ENCODE measurements at regions not wholly inside any gene's neighbourhood (a gene's known extent, or its start where the extent isn't known, plus 50 kb on each side); places are given as distances from the start of the nearest gene placed in this dataset.
A peak's percentile ranks its signal among the peaks of the same experiment; 100 is the strongest.

DNA sequence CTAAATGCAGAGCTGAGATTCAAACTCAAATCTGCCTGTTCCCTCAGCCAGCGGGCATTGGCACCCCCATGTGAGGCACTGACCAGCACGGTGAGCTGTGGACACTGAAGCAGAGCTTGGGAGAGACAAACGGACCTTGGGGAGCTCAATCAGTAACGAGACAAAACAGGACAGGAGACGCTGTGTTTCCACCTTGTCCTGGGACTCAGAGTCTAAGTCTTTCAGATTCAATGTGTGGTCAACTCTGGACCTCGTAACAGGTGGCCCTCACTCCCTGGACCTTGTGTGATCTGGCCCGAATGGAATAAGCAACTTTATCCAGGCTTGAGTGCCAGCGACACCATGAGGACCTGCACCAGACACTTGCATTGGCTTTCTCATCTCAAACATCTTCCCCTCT is 232.5 kb downstream of the UACA start:
- H2BK120ac ChIP-seq (replicated peaks; ENCODE audit: low read depth, low read length): no peak overlapping the region
- H2BK15ac ChIP-seq (ENCODE audit: low read length): 0 out of 2 replicates have a peak overlapping the region, but pooled peaks have one; percentile 53
- H2BK5ac ChIP-seq (ENCODE audit: low read depth, low read length): no peak overlapping the region
- no peak overlapping the region for H3K23ac ChIP-seq (ENCODE audit: insufficient read length)
- H4K20me1 ChIP-seq (replicated peaks in 1 of 2; ENCODE audit: control insufficient read depth in 1 of 2, insufficient read depth in 2 of 2, low read length in 2 of 2): peaks cover 0 to 3% of the 10 kb centered on the region in 2 experiments
- no peak overlapping the region for H2BK20ac ChIP-seq (ENCODE audit: low read length)
- H4K5ac ChIP-seq (ENCODE audit: insufficient read length, low read depth, low read length): no peak overlapping the region
- H3K27ac ChIP-seq (ENCODE audit: low read depth, low read length): no peak overlapping the region
- DNase-seq (ENCODE audit: low read depth in 1 of 2, low spot score in 2 of 2) (peak in 1 of 2 experiments; percentile 32), FAIRE-seq (no peak)
- H3K4me1 ChIP-seq (replicated peaks in 1 of 4; ENCODE audit: control insufficient read depth in 3 of 4, insufficient read depth in 4 of 4, low read length in 3 of 4): peaks cover 0 to 4% (median 0%) of the 10 kb centered on the region in 4 experiments; a peak in 2 of 7 replicates
- no peak overlapping the region for H2BK12ac ChIP-seq (ENCODE audit: low read depth, low read length)
- H3K56ac ChIP-seq (replicated peaks; ENCODE audit: insufficient read length, low read depth, low read length): no peak overlapping the region
- H3K23me2 ChIP-seq (ENCODE audit: low read depth, low read length): peaks cover 5% of the 10 kb centered on the region; the same call in 1 of the 2 replicates
- no peak overlapping the region for H3K4me3 ChIP-seq (ENCODE audit: extremely low read depth in 1 of 4, insufficient read depth in 2 of 4, low read depth in 3 of 4, low read length in 4 of 4)
- H3K79me2 ChIP-seq (ENCODE audit: control insufficient read depth in 1 of 2, insufficient read depth in 2 of 2, low read length in 2 of 2): no peaks in the 10 kb centered on the region
- no peaks in the 10 kb centered on the region for H3K79me1 ChIP-seq (ENCODE audit: low read depth, low read length)
- WGBS, 2 experiments (ENCODE audit: extremely low coverage in 1 of 2, insufficient coverage in 1 of 2, insufficient read length in 1 of 2, insufficient replicate concordance in 2 of 2, low coverage in 1 of 2, low lambda C conversion rate in 2 of 2, missing lambda C conversion rate in 1 of 2): 91% methylated on average over 8 of the region's 8 CpGs; no CpG with 5 or more reads in 1 of the 2 experiments
- H3K9me3 ChIP-seq (ENCODE audit: insufficient read depth in 2 of 2, low read depth in 1 of 2, low read length in 1 of 2): no peaks in the 10 kb centered on the region
- no peak overlapping the region for H3K9ac ChIP-seq (replicated peaks in 1 of 4; ENCODE audit: extremely low read depth in 1 of 4, low read depth in 3 of 4, low read length in 3 of 4)
- no peak overlapping the region for H3K18ac ChIP-seq (ENCODE audit: extremely low read depth, low read length)
- POLR2A ChIA-PET (ENCODE audit: partially characterized antibody): no interaction called here
- no peak overlapping the region for H4K8ac ChIP-seq (ENCODE audit: extremely low read depth, insufficient read depth, low read length)
- no peak overlapping the region for H3K14ac ChIP-seq (ENCODE audit: insufficient read length)
- no peak overlapping the region for H3K4me2 ChIP-seq (ENCODE audit: insufficient read depth in 1 of 2, low read depth in 2 of 2, low read length in 2 of 2)
- no peaks in the 10 kb centered on the region for H3K36me3 ChIP-seq (ENCODE audit: control insufficient read depth in 2 of 4, insufficient read depth in 4 of 4, low read length in 3 of 4)
- H3K4ac ChIP-seq (replicated peaks; ENCODE audit: insufficient read length, low read depth, low read length): no peak overlapping the region
- no peak overlapping the region for H2AK5ac ChIP-seq (ENCODE audit: low read depth, low read length)
- H2AFZ ChIP-seq (ENCODE audit: low read length): no peak overlapping the region
- no peaks in the 10 kb centered on the region for H3K27me3 ChIP-seq (replicated peaks in 1 of 4; ENCODE audit: control insufficient read depth in 3 of 4, extremely low read depth in 1 of 4, insufficient read depth in 3 of 4, low read length in 3 of 4)
- H4K91ac ChIP-seq (replicated peaks; ENCODE audit: insufficient read length, low read length): no peak overlapping the region
- CTCF ChIA-PET (ENCODE audit: partially characterized antibody): interaction anchor here (0.6 to 1.3 kb wide), 4 partner anchors 9 to 180 kb away, joined by 3 to 5 read pairs (median 4); no protein-coding TSS in a partner anchor
- no peak for TF ChIP-seq FOSL1 (IDR thresholded peaks at IDR 0.05; ENCODE audit: insufficient read depth, low read depth, low read length)
- no peak for TF ChIP-seq SP1 (IDR thresholded peaks at IDR 0.05; ENCODE audit: low read depth, low read length)
- TF ChIP-seq, protein P1, sequence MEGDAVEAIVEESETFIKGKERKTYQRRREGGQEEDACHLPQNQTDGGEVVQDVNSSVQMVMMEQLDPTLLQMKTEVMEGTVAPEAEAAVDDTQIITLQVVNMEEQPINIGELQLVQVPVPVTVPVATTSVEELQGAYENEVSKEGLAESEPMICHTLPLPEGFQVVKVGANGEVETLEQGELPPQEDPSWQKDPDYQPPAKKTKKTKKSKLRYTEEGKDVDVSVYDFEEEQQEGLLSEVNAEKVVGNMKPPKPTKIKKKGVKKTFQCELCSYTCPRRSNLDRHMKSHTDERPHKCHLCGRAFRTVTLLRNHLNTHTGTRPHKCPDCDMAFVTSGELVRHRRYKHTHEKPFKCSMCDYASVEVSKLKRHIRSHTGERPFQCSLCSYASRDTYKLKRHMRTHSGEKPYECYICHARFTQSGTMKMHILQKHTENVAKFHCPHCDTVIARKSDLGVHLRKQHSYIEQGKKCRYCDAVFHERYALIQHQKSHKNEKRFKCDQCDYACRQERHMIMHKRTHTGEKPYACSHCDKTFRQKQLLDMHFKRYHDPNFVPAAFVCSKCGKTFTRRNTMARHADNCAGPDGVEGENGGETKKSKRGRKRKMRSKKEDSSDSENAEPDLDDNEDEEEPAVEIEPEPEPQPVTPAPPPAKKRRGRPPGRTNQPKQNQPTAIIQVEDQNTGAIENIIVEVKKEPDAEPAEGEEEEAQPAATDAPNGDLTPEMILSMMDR (IDR thresholded peaks at IDR 0.05; ENCODE audit: control extremely low read depth in 1 of 3, insufficient read depth in 1 of 3, low read depth in 1 of 3, low read length in 3 of 3): no peak
- no peak for TF ChIP-seq BRCA1 (IDR thresholded peaks at IDR 0.05; ENCODE audit: low read depth, low read length)
- TF ChIP-seq MAFK (IDR thresholded peaks at IDR 0.05; ENCODE audit: low read depth, low read length): no peak
- no peak for TF ChIP-seq CBX8 (IDR thresholded peaks at IDR 0.05; ENCODE audit: borderline replicate concordance, low read depth, low read length)
- TF ChIP-seq KDM1A (IDR thresholded peaks at IDR 0.05; ENCODE audit: borderline replicate concordance, low read length): no peak
- TF ChIP-seq TAF7 (optimal IDR thresholded peaks at IDR 0.05; ENCODE audit: borderline replicate concordance, low read depth, low read length): no peak
- TF ChIP-seq RBBP5 (IDR thresholded peaks at IDR 0.05; ENCODE audit: borderline replicate concordance, low read depth, low read length): no peak
- no peak for TF ChIP-seq BACH1 (IDR thresholded peaks at IDR 0.05; ENCODE audit: low read length)
- no peak for TF ChIP-seq RFX5 (IDR thresholded peaks at IDR 0.05; ENCODE audit: borderline replicate concordance, low read depth, low read length)
- TF ChIP-seq JUN (IDR thresholded peaks at IDR 0.05; ENCODE audit: low read depth, low read length): no peak

Measured in H1 (cell line).